Keratinocyte (primary cell): ENCODE measurements at regions not wholly inside any gene's neighbourhood (a gene's known extent, or its start where the extent isn't known, plus 50 kb on each side); places are given as distances from the start of the nearest gene placed in this dataset.

ENCODE experiments used
- DNase-seq: peaks from one replicate; pipeline ENCODE4 v3.0.0-alpha.2; 2011; ENCODE audit warnings: low read depth, missing footprints, low spot score
- FAIRE-seq: peaks from 2 replicates; lab custom pipeline; 2011; peaks lifted over from hg19 to GRCh38; lab: Jason Lieb, UNC
- H2AFZ ChIP-seq: 2 replicates; pipeline ENCODE4 v1.6.0; 2012; ENCODE audit warnings: low read length, control low read depth, inconsistent platforms; ENCODE audit not compliant: control insufficient read depth
- H3K27ac ChIP-seq: 2 replicates; pipeline ENCODE4 v1.5.1; 2011; ENCODE audit warnings: low read length; ENCODE audit not compliant: control insufficient read depth, insufficient read depth
- H3K27me3 ChIP-seq: 3 replicates; pipeline ENCODE4 v1.6.0; 2011; ENCODE audit warnings: low read length; ENCODE audit not compliant: control insufficient read depth, insufficient read depth; ENCODE audit errors: extremely low read depth
- H3K36me3 ChIP-seq, 2 experiments: 2 replicates in 1 of 2; 3 replicates in 1 of 2; pipeline ENCODE4 v1.5.1; 2011; ENCODE audit warnings: low read length in 2 of 2, mild to moderate bottlenecking in 1 of 2; ENCODE audit not compliant: control insufficient read depth in 2 of 2, insufficient read depth in 2 of 2; ENCODE audit errors: extremely low read depth in 1 of 2
- H3K4me1 ChIP-seq: 3 replicates; pipeline ENCODE4 v1.5.1; 2011; ENCODE audit warnings: low read length; ENCODE audit not compliant: control insufficient read depth, insufficient read depth; ENCODE audit errors: extremely low read depth
- H3K4me2 ChIP-seq: 3 replicates; pipeline ENCODE4 v1.6.0; 2011; ENCODE audit warnings: low read depth, low read length; ENCODE audit not compliant: control insufficient read depth, insufficient read depth; ENCODE audit errors: extremely low read depth
- H3K4me3 ChIP-seq, 3 experiments: fragments of 200-600 bp in 1 of 3; sonication (generic) in 1 of 3; 2 replicates in 2 of 3; 3 replicates in 1 of 3; pipeline ENCODE4 v1.5.1; 2011 to 2016; ENCODE audit warnings: low read length in 3 of 3, mild to moderate bottlenecking in 3 of 3, control low read depth in 2 of 3, inconsistent platforms in 1 of 3, low read depth in 1 of 3, mixed read lengths in 1 of 3, mixed run types in 1 of 3, moderate library complexity in 1 of 3; ENCODE audit not compliant: control insufficient read depth in 2 of 3, insufficient read depth in 2 of 3; ENCODE audit errors: extremely low read depth in 1 of 3
- H3K79me2 ChIP-seq: 2 replicates; pipeline ENCODE4 v1.6.0; 2012; ENCODE audit warnings: low read length; ENCODE audit not compliant: control insufficient read depth, insufficient read depth
- H3K9ac ChIP-seq: 3 replicates; pipeline ENCODE4 v1.6.0; 2011; ENCODE audit warnings: low read length; ENCODE audit not compliant: control insufficient read depth, insufficient read depth; ENCODE audit errors: extremely low read depth
- H3K9me1 ChIP-seq: 3 replicates; pipeline ENCODE4 v1.6.0; 2011; ENCODE audit warnings: low read length; ENCODE audit not compliant: control insufficient read depth, insufficient read depth; ENCODE audit errors: extremely low read depth
- H3K9me3 ChIP-seq: 2 replicates; pipeline ENCODE4 v1.5.1; 2012; ENCODE audit warnings: low read depth, low read length; ENCODE audit not compliant: control insufficient read depth
- H4K20me1 ChIP-seq: 3 replicates; pipeline ENCODE4 v1.6.0; 2011; ENCODE audit warnings: low read length; ENCODE audit not compliant: control insufficient read depth, insufficient read depth; ENCODE audit errors: extremely low read depth
- CTCF ChIP-seq, 3 experiments: IDR thresholded peaks in 1 of 3; conservative IDR thresholded peaks in 1 of 3; optimal IDR thresholded peaks in 1 of 3; 2 replicates in 2 of 3; 3 replicates in 1 of 3; pipeline versions ENCODE3 to v1.5.1; 2011; ENCODE audit warnings: low read length in 3 of 3, mild to moderate bottlenecking in 3 of 3, moderate library complexity in 2 of 3, control low read depth in 1 of 3, inconsistent platforms in 1 of 3; ENCODE audit not compliant: insufficient read depth in 2 of 3; ENCODE audit errors: extremely low read depth in 1 of 3
- EZH2 ChIP-seq: IDR thresholded peaks from one replicate; pipeline ENCODE4 v1.6.1; 2012; ENCODE audit warnings: inconsistent platforms, mild to moderate bottlenecking, low read length, moderate library complexity
- dilution Hi-C: fragments of 300-500 bp; cut with MboI; formaldehyde crosslinking; loops from one replicate; pipeline ENCODE4 v1.7.0; 2020; ENCODE audit warnings: low sequenced_read_pairs; ENCODE audit not compliant: extremely low pct_ligation_motif_present

DNA sequence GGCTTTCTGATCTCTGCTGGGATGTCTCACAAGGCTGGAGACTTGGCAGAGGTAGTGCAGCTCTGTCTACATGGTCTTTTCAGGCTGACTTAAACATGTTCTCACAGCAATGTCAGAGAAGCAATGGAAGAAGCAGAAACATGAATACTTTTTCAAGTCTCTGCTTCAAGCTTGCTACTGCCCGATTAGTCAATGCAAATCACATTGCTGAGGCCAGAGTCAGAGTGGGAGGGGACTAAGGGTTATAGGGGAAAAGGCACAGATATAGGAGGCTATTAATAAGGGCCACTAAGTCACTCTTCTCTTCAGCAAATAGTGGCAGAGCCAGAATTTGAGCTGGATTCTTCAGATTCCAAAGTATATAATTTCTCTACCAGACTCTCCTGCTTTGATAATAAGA is 390.5 kb downstream of the TMEM135 start:
- Histone ChIP-seq H3K79me2 (no peaks in the 10 kb centered on the region), H3K4me3 (no peak overlapping the region), H3K27ac (no peak overlapping the region), H3K4me2 (no peak overlapping the region), H3K9me1 (no peaks in the 10 kb centered on the region), H3K27me3 (no peaks in the 10 kb centered on the region), H4K20me1 (no peaks in the 10 kb centered on the region), H3K9me3 (no peaks in the 10 kb centered on the region), H3K36me3 (no peaks in the 10 kb centered on the region), H2AFZ (no peak overlapping the region), H3K4me1 (no peaks in the 10 kb centered on the region), H3K9ac (no peak overlapping the region)
- dilution Hi-C loops = no loop called here
- FAIRE-seq = no peak
- no peak for TF ChIP-seq EZH2
- TF ChIP-seq CTCF (optimal IDR thresholded peaks at IDR 0.05 in 1 of 3, IDR thresholded peaks at IDR 0.05 in 1 of 3, conservative IDR thresholded peaks at IDR 0.05 in 1 of 3; ENCODE audit: extremely low read depth in 1 of 3, insufficient read depth in 2 of 3, low read length in 3 of 3) = no peak
- no peak for DNase-seq

DNA sequence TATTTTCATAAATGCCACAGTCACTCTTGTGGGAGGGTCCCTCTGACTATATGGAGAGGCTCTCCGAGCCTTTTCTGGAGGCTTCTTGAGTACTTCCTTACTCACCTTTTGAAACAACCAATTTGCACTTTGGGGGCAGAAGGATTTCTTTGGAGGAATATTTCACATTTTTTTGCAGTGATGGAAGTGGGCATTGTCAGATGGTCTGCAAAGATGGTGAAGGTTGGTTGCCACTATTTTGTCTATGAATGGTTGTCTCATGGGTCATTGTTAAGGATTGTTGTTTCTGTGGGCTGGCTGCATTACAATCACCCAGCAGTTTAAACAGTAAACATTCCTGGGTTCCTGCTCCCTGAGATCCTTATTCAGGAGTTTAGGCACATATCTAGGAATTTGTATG is 388.2 kb downstream of the TMEM135 start:
- H3K4me1 ChIP-seq = peaks cover 19% of the 10 kb centered on the region
- H3K4me3 ChIP-seq = no peak overlapping the region
- FAIRE-seq = no peak
- no peaks in the 10 kb centered on the region for H4K20me1 ChIP-seq
- H3K27ac ChIP-seq = no peak overlapping the region
- no peaks in the 10 kb centered on the region for H3K9me1 ChIP-seq
- no peaks in the 10 kb centered on the region for H3K36me3 ChIP-seq
- H3K27me3 ChIP-seq = no peaks in the 10 kb centered on the region
- no peaks in the 10 kb centered on the region for H3K9me3 ChIP-seq
- dilution Hi-C loops = no loop called here
- no peak for DNase-seq
- no peak overlapping the region for H3K9ac ChIP-seq
- no peak overlapping the region for H2AFZ ChIP-seq
- no peaks in the 10 kb centered on the region for H3K79me2 ChIP-seq
- H3K4me2 ChIP-seq = no peak overlapping the region
- TF ChIP-seq CTCF (optimal IDR thresholded peaks at IDR 0.05 in 1 of 3, IDR thresholded peaks at IDR 0.05 in 1 of 3, conservative IDR thresholded peaks at IDR 0.05 in 1 of 3; ENCODE audit: extremely low read depth in 1 of 3, insufficient read depth in 2 of 3, low read length in 3 of 3) (no peak), EZH2 (no peak)
